ENCODE measurements at regions not wholly inside any gene's neighbourhood (a gene's known extent, or its start where the extent isn't known, plus 50 kb on each side); places are given as distances from the start of the nearest gene placed in this dataset.

DNA sequence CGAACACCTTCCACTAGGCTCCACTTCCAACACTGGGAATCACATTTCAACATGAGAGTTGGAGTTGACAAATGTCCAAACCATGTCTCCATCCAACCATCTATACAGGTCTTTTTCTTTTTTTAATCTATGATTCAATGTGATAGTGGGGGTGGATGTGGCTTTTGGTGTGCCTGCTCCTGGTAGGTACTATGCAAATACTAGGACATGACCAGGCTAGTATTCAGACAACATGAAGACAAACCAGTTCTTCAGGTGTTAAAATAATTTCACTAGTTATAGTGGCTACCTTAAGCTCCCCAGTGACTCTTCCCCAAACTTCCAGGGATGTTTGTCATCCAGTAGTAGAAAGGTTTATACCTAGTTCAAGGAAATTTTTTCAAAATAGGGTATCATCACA lies 387.5 kb downstream of the CDH2 start:
- TF ChIP-seq, protein P1, sequence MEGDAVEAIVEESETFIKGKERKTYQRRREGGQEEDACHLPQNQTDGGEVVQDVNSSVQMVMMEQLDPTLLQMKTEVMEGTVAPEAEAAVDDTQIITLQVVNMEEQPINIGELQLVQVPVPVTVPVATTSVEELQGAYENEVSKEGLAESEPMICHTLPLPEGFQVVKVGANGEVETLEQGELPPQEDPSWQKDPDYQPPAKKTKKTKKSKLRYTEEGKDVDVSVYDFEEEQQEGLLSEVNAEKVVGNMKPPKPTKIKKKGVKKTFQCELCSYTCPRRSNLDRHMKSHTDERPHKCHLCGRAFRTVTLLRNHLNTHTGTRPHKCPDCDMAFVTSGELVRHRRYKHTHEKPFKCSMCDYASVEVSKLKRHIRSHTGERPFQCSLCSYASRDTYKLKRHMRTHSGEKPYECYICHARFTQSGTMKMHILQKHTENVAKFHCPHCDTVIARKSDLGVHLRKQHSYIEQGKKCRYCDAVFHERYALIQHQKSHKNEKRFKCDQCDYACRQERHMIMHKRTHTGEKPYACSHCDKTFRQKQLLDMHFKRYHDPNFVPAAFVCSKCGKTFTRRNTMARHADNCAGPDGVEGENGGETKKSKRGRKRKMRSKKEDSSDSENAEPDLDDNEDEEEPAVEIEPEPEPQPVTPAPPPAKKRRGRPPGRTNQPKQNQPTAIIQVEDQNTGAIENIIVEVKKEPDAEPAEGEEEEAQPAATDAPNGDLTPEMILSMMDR (IDR thresholded peaks at IDR 0.05), result no peak
- no peak for TF ChIP-seq EZH2 (IDR thresholded peaks at IDR 0.05)
- no peak for TF ChIP-seq EZH2phosphoT487 (IDR thresholded peaks at IDR 0.05)
